Skeletal muscle cell (primary cell): ENCODE measurements at regions not wholly inside any gene's neighbourhood (a gene's known extent, or its start where the extent isn't known, plus 50 kb on each side); places are given as distances from the start of the nearest gene placed in this dataset.
"Not testable (repeated sequence)": the region's sequence is repeated elsewhere in the genome, so short reads cannot be mapped to it uniquely, and the experiment has no call there.

Experiments used
- DNase-seq: peaks from one replicate; pipeline ENCODE4 v3.0.0-alpha.2; 2010; ENCODE audit warnings: low read depth
- H3K4me3 ChIP-seq: 2 replicates; pipeline ENCODE4 v1.5.1; 2011; ENCODE audit warnings: low read depth, mild to moderate bottlenecking, control low read depth, low read length, moderate library complexity

GRCh38 chr12:8386661-8387060, 69.1 kb upstream of the CLEC6A start:
- not testable (repeated sequence) for H3K4me3 ChIP-seq, DNase-seq

GRCh38 chr12:8389296-8389695, 66.5 kb upstream of the CLEC6A start:
- H3K4me3 ChIP-seq, DNase-seq: not testable (repeated sequence)

GRCh38 chr12:8390001-8390777, 65.6 kb upstream of the CLEC6A start:
- peak overlapping the region; percentile 43 for H3K4me3 ChIP-seq

GRCh38 chr12:8396225-8397071, 59.3 kb upstream of the CLEC6A start:
- not testable (repeated sequence) for DNase-seq
- peak overlapping the region; percentile 41 for H3K4me3 ChIP-seq

More at GRCh38 chr12:8390001-8390777, 65.6 kb upstream of the CLEC6A start:
- DNase-seq, result not testable (repeated sequence)

- H3K4me3 ChIP-seq, DNase-seq: not testable (repeated sequence)
These were observed 58.4 kb upstream of the CLEC6A start for GRCh38 chr12:8397378-8397777.

- not testable (repeated sequence) for DNase-seq, H3K4me3 ChIP-seq
These were observed 56.2 kb upstream of the CLEC6A start for GRCh38 chr12:8399496-8400034.

- not testable (repeated sequence) for DNase-seq, H3K4me3 ChIP-seq
These were observed 51.9 kb upstream of the CLEC6A start for GRCh38 chr12:8403834-8404233.

- DNase-seq, result not testable (repeated sequence)
These were observed 51.4 kb upstream of the CLEC6A start for GRCh38 chr12:8404341-8404740.

More at GRCh38 chr12:8404341-8404740, 51.4 kb upstream of the CLEC6A start:
- not testable (repeated sequence) for H3K4me3 ChIP-seq
